ENCODE measurements at regions not wholly inside any gene's neighbourhood (a gene's known extent, or its start where the extent isn't known, plus 50 kb on each side); places are given as distances from the start of the nearest gene placed in this dataset.

DNA sequence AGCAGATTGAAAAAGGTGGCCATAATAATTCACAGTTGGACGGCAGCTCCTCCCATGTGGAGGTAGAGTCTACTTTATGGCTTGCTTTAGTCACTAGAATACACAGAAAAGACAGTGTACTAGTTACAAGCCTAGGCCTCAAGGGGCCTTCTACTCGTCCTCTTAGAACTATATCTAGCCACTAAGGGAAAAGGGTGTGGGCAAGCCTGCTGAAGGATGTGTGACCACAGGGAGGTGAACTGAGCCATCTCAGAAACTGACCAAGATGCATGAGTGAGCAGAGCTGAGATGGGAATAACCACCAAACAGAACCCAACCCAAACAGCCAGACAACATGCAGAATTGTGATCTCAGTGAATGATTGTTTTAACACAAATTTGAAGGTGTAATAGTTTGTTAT lies 335.6 kb upstream of the LMCD1 start:
- TF ChIP-seq, protein P1, sequence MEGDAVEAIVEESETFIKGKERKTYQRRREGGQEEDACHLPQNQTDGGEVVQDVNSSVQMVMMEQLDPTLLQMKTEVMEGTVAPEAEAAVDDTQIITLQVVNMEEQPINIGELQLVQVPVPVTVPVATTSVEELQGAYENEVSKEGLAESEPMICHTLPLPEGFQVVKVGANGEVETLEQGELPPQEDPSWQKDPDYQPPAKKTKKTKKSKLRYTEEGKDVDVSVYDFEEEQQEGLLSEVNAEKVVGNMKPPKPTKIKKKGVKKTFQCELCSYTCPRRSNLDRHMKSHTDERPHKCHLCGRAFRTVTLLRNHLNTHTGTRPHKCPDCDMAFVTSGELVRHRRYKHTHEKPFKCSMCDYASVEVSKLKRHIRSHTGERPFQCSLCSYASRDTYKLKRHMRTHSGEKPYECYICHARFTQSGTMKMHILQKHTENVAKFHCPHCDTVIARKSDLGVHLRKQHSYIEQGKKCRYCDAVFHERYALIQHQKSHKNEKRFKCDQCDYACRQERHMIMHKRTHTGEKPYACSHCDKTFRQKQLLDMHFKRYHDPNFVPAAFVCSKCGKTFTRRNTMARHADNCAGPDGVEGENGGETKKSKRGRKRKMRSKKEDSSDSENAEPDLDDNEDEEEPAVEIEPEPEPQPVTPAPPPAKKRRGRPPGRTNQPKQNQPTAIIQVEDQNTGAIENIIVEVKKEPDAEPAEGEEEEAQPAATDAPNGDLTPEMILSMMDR (IDR thresholded peaks at IDR 0.05), result no peak
- TF ChIP-seq POLR2AphosphoS5 (IDR thresholded peaks at IDR 0.05; ENCODE audit: low read depth, low read length) (no peak), TCF7L2 (IDR thresholded peaks at IDR 0.05; ENCODE audit: low read depth, low read length) (no peak)
